ENCODE measurements at regions not wholly inside any gene's neighbourhood (a gene's known extent, or its start where the extent isn't known, plus 50 kb on each side); places are given as distances from the start of the nearest gene placed in this dataset.

GRCh38 chr12:24389394-24389793, 439.9 kb upstream of the SOX5 start:
- TF ChIP-seq EP300 (IDR thresholded peaks at IDR 0.05) (no peak), RCOR1 (IDR thresholded peaks at IDR 0.05; ENCODE audit: low read depth, low read length) (no peak)
